HL-60 (cell line): ENCODE measurements at regions not wholly inside any gene's neighbourhood (a gene's known extent, or its start where the extent isn't known, plus 50 kb on each side); places are given as distances from the start of the nearest gene placed in this dataset.

Source experiments
- GABPA ChIP-seq: IDR thresholded peaks from 2 replicates; pipeline ENCODE4 v1.6.1; 2012; ENCODE audit warnings: low read depth
- POLR2AphosphoS5 ChIP-seq: IDR thresholded peaks from 2 replicates; pipeline ENCODE4 v1.6.1; 2012; ENCODE audit warnings: low read depth
- TF ChIP-seq, protein P1 (sequence below): IDR thresholded peaks from one replicate; pipeline ENCODE4 v1.5.1; 2011; ENCODE audit warnings: low read length, control low read depth, inconsistent platforms; ENCODE audit not compliant: insufficient read depth

DNA sequence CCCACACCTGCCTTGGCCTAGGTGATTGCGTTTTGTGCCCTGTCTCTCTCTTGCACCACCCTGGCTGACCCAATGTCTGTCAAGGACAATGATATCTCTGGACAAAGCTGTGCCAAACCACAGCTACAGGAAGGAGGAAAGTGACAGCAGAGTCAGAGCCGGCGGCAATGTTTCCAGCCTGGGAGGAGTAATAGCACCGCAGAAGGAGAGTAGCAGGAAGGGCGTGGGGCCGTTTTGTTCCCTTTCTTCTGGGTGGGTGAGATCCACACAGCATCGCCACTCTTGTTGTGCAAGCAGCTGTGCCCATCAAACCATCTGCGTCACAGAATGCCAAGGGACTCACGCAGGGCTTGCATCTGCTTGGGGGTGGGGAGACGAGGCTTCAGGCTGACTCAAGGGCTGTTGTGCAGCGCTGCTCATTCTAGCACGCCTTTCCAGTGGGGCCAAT, 341.6 kb upstream of the AUTS2 start:
- TF ChIP-seq POLR2AphosphoS5 (no peak), GABPA (no peak)
- TF ChIP-seq, protein P1, sequence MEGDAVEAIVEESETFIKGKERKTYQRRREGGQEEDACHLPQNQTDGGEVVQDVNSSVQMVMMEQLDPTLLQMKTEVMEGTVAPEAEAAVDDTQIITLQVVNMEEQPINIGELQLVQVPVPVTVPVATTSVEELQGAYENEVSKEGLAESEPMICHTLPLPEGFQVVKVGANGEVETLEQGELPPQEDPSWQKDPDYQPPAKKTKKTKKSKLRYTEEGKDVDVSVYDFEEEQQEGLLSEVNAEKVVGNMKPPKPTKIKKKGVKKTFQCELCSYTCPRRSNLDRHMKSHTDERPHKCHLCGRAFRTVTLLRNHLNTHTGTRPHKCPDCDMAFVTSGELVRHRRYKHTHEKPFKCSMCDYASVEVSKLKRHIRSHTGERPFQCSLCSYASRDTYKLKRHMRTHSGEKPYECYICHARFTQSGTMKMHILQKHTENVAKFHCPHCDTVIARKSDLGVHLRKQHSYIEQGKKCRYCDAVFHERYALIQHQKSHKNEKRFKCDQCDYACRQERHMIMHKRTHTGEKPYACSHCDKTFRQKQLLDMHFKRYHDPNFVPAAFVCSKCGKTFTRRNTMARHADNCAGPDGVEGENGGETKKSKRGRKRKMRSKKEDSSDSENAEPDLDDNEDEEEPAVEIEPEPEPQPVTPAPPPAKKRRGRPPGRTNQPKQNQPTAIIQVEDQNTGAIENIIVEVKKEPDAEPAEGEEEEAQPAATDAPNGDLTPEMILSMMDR: no peak
